IPS DF 6.9 (cell line): ENCODE measurements at regions not wholly inside any gene's neighbourhood (a gene's known extent, or its start where the extent isn't known, plus 50 kb on each side); places are given as distances from the start of the nearest gene placed in this dataset.

ENCODE experiments used
- DNase-seq: peaks from one replicate; pipeline ENCODE4 v3.0.0-alpha.2; 2013; ENCODE audit warnings: low read depth, low spot score
- H3K27ac ChIP-seq: one replicate; pipeline ENCODE4 v1.5.1; 2013; ENCODE audit warnings: low read length, control low read depth
- H3K27me3 ChIP-seq: 2 replicates; pipeline ENCODE4 v1.6.1; 2013; ENCODE audit warnings: mild to moderate bottlenecking, low read length; ENCODE audit not compliant: control insufficient read depth, insufficient read depth
- H3K36me3 ChIP-seq: 2 replicates; pipeline ENCODE4 v1.6.1; 2013; ENCODE audit warnings: low read length; ENCODE audit not compliant: control insufficient read depth, insufficient read depth
- H3K4me1 ChIP-seq: 2 replicates; pipeline ENCODE4 v1.6.1; 2013; ENCODE audit warnings: low read length; ENCODE audit not compliant: control insufficient read depth, insufficient read depth
- H3K4me3 ChIP-seq: 2 replicates; pipeline ENCODE4 v1.5.1; 2013; ENCODE audit warnings: mild to moderate bottlenecking, low read length
- H3K9me3 ChIP-seq: 2 replicates; pipeline ENCODE4 v1.6.1; 2013; ENCODE audit warnings: low read length, inconsistent platforms; ENCODE audit not compliant: control insufficient read depth, insufficient read depth
- WGBS: extraction: QIAGEN DNeasy Blood & Tissue Kit; methylation state at CpG from one replicate; pipeline ENCODE4 v1.1.7; 2013; ENCODE audit warnings: mixed read lengths, missing lambda C conversion rate; ENCODE audit not compliant: insufficient read length, insufficient coverage; 5-methylcytosine and 5-hydroxymethylcytosine counted together

DNA sequence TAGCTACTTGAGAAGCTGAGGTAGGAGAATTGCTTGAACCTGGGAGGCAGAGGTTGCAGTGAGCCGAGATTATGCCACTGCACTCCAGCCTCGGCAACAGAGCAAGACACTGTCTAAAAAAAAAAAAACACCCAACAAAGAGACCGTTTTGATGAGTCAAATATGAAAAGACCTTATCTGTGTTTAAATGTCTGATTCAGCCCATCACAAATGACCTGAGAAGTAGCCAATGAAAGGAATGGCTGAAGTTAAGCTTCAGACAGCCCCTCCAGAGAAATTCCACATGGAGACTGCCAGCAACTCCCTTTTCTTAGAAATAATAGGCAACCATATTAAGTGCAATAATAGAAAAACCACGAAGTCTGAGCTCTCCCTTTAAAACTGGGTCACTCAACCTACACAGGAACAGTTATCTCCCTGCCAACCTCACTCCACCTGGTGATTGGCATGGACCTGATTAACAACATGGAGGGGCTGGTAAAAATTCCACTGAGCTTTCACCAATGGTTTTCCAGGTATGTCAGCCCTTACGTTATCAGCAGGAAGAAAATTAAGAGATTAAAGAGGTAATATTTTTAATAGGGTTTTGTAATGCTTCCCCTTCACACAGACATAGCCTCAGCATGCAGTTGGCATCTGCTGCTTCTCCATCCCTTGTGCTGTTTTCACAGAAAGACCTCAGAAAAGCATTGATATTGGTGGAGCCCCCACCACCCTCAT is 238.1 kb upstream of the STT3B start:
- Histone ChIP-seq H3K27ac (no peak overlapping the region), H3K27me3 (no peaks in the 10 kb centered on the region), H3K9me3 (no peaks in the 10 kb centered on the region), H3K4me1 (no peaks in the 10 kb centered on the region), H3K4me3 (no peak overlapping the region), H3K36me3 (no peaks in the 10 kb centered on the region)
- WGBS: no CpG with 5 or more reads among the region's 5 CpGs
- no peak for DNase-seq

DNA sequence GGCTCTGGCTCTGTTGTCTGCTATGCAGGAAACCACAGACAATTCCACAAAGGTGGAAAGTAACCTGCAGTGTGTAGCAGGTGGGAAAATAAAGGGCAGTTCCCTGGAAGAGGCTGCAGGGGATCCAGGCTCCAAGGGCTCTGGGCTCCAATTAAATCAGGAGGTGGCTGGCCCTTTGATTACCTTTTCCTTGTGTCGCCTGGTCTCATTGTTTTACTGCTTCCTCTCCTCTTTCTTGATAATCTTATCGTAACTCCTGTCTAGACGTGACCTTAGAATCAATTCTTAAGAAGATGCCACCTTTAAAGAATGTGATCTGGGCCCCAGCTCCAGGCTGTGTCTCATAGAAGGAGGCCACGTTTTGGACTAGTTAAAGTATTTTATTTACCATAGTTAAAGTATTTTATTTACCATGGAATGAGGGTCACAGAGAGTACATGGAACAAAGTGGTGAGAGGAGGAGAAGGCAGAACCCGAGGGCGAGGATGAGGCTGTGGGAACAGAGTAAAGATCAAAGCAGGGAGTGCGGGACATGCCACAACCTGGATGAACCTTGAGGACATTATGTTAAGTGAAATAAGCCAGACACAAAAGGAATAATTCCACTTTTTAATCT is 237.5 kb upstream of the STT3B start:
- Histone ChIP-seq H3K27ac (no peak overlapping the region), H3K9me3 (no peaks in the 10 kb centered on the region), H3K36me3 (no peaks in the 10 kb centered on the region), H3K4me3 (no peak overlapping the region), H3K4me1 (no peaks in the 10 kb centered on the region), H3K27me3 (no peaks in the 10 kb centered on the region)
- no CpG with 5 or more reads among the region's 7 CpGs for WGBS
- DNase-seq: no peak

DNA sequence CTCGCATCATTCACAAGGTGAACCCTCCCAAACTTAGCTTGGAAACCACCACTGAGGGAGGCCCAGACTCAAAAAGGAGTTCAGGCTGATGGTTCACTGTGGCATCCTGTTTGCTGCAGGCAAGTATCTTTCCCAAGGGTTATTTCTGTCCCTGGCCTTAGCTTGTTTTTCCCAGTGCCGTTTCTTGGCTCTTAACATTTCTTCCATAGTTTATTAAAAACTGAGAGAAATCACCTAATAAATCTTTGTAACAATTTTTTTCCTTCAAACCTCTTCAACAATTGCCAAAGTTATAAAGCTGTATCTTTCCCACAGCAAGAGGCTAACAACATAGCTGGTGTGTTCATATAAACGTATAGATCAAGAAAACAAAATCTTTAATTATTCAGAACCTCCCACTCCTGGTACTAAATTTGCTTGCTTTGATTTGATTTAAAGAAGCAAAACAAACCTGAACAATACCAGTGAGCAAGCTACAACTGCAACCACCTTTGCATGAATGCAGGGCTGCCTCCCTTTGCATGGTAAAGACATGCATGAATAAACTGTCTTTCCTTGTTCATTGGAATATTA is 234.9 kb upstream of the STT3B start:
- Histone ChIP-seq H3K27me3 (no peaks in the 10 kb centered on the region), H3K36me3 (no peaks in the 10 kb centered on the region), H3K4me1 (no peaks in the 10 kb centered on the region), H3K4me3 (no peak overlapping the region), H3K9me3 (no peaks in the 10 kb centered on the region), H3K27ac (no peak overlapping the region)
- no CpG with 5 or more reads among the region's 3 CpGs for WGBS
- DNase-seq: no peak

DNA sequence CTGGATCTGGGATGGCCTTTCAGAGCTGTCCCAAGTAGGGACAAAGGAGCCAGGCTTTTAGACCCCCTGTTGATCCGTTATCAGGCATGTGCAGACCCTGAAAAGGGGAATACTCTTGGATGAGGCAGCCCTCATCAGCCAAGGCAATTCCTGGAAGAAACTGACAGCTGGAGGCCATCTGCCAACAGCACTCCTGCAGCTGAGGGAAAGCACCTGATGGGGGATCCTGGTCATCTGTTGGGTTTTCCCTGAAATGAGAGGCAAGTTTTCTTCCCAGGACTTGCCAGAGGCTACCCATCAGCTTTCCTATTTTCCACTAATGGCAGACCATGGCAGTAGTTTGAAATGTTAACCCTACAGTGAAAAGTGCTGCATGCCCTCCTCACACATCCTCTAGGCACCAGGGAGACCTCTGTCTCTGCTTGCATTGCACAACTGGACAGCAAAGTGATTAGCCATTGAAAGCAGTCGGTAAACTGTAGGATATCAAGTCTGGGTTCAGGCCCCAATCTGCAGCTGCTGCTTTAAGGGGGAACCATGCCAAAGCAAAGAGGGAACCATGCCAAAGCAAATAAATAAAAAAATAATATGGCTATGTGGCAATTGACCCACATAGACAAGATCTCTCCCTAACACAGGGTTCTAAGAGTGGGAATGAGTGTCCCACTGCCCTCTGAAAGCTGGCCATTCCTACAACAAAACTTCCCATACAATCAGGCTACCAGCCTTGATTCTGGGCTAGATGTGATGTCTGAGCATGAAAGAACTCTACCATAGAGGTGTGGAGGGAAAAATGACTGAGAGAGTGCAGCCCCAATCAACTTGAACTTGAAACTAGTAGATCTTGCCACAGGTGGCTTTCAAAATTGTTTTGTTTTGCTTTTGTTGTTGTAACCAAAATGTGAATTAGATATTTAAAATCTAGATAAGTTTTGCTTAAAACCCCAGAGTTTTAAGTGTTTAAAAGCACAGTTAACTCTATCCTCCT is 232.0 kb upstream of the STT3B start:
- H3K9me3 ChIP-seq: no peaks in the 10 kb centered on the region
- H3K4me3 ChIP-seq: no peak overlapping the region
- no peak for DNase-seq
- no peaks in the 10 kb centered on the region for H3K36me3 ChIP-seq
- H3K27ac ChIP-seq: no peak overlapping the region
- H3K27me3 ChIP-seq: no peaks in the 10 kb centered on the region
- no CpG with 5 or more reads among the region's 2 CpGs for WGBS
- no peaks in the 10 kb centered on the region for H3K4me1 ChIP-seq

DNA sequence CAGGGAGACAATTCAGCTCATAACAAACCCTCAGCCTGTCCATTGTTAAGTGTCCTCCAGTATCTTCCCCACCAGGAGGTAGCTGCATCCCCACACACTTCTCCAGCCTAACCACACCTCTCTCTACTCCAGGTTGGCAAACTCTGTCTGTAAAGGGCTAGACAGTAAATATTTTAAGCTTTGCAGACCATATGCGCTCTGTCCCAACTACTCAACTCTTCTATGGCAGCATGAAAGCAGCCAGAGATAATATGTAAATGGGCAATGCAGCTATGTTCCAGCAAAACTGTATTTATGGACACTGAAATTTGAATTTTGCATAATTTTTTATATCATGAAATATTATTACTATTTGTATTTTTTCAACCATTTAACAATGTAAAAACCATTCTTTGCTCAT is 230.4 kb upstream of the STT3B start:
- H3K27ac ChIP-seq: no peak overlapping the region
- no peaks in the 10 kb centered on the region for H3K9me3 ChIP-seq
- no CpG with 5 or more reads among the region's 1 CpG for WGBS
- H3K4me1 ChIP-seq: no peaks in the 10 kb centered on the region
- H3K36me3 ChIP-seq: no peaks in the 10 kb centered on the region
- H3K4me3 ChIP-seq: no peak overlapping the region
- no peak for DNase-seq
- no peaks in the 10 kb centered on the region for H3K27me3 ChIP-seq

DNA sequence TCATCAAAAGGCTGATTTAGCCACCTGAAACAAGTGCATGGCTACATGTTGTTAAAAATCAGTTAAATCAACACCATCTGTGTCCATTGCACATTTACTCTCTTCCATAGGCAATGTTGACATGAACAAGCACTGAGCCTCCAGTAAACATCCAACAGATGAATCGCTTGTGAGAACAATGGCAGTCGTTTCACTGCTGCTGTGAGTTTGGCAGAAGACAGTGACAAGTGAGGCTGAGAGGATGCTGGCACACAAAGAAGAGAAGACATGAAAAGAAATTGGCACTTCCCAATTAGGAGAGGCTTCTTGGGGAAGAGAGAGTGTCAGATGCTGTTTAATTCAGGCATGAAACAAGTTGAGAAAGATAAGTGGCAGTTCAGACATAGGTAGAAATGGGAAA is 227.4 kb upstream of the STT3B start:
- Histone ChIP-seq H3K4me3 (no peak overlapping the region), H3K27me3 (no peaks in the 10 kb centered on the region)
- no peak for DNase-seq

DNA sequence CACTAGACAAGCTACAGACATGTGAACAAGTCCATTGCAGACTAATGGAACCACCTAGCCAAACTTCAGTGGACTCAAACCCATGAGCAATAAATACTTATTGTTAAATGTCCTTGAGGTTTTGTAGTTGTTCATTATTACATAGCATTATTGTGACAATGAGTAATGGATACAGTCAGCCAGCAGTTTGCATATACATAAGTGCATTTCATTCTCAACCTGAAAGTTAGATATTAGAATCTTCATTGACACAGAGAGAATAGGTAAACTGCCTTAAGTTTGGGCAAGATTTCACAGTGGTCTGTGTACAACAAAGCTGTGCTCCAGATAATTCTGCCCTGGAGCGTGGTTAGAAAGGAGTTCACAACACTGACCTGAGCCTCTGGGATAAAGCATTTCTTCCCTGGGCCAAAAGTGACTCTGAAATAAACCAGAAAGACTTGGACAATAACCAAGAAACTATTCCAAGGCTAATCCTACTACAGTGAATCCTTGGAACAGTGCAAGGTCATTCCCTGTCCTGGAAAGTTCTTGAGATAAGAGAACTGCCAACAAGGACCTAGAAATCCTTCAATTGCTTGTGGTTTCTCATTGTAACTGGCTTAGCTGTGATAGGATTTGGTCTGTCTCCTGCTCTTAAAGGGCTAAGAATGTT is 225.5 kb upstream of the STT3B start:
- Histone ChIP-seq H3K4me3 (no peak overlapping the region), H3K36me3 (no peaks in the 10 kb centered on the region), H3K27ac (no peak overlapping the region), H3K9me3 (no peaks in the 10 kb centered on the region), H3K27me3 (no peaks in the 10 kb centered on the region), H3K4me1 (no peaks in the 10 kb centered on the region)
- no CpG with 5 or more reads among the region's 1 CpG for WGBS
- DNase-seq: no peak

More for the DNA sequence above, 227.4 kb upstream of the STT3B start:
- Histone ChIP-seq H3K27ac (no peak overlapping the region), H3K36me3 (no peaks in the 10 kb centered on the region), H3K4me1 (no peaks in the 10 kb centered on the region), H3K9me3 (no peaks in the 10 kb centered on the region)
- no CpG with 5 or more reads among the region's 2 CpGs for WGBS

DNA sequence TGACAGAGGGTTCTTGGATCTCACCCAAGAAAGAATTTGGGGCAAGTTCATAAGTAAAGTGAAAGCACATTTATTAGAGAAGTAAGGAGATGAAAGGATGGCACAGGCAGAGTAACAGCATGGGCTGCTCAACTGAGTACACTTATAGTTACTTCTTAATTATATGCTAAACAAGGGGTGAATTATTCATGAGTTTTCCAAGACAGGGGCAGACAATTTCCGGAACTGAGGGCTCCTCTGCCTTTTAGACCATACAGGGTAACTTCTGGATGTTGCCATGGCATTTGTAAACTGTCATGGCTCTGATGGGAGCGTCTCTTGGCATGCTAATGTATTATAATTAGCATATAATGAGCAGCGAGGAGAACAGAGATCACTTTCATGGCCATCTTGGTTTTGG is 221.2 kb upstream of the STT3B start:
- Histone ChIP-seq H3K36me3 (no peaks in the 10 kb centered on the region), H3K27me3 (no peaks in the 10 kb centered on the region), H3K27ac (no peak overlapping the region), H3K4me3 (no peak overlapping the region), H3K4me1 (no peaks in the 10 kb centered on the region), H3K9me3 (no peaks in the 10 kb centered on the region)
- no peak for DNase-seq
- WGBS: no CpG with 5 or more reads among the region's 3 CpGs

DNA sequence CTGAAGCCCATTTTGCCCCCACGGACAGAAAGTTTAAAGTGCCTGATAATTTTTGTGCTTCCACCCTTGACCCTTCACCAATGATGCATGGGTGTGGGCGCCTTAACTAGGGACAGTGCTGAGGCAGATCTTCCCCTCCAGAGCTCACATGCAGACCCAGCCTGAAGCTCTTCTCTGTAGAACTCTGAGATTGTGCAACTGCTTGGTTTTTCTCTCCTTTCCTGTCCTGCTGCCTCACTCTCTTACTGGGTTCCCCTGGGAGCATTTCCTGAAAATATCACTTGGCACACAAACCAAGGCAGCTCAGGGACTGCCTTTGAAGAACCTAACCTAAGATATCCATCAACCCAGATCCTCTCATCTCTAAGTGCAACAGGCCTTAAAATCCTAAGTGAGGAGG is 220.3 kb upstream of the STT3B start:
- no peaks in the 10 kb centered on the region for H3K36me3 ChIP-seq
- no CpG with 5 or more reads among the region's 2 CpGs for WGBS
- no peaks in the 10 kb centered on the region for H3K9me3 ChIP-seq
- no peaks in the 10 kb centered on the region for H3K27me3 ChIP-seq
- H3K27ac ChIP-seq: no peak overlapping the region
- no peak for DNase-seq
- no peaks in the 10 kb centered on the region for H3K4me1 ChIP-seq
- H3K4me3 ChIP-seq: no peak overlapping the region

DNA sequence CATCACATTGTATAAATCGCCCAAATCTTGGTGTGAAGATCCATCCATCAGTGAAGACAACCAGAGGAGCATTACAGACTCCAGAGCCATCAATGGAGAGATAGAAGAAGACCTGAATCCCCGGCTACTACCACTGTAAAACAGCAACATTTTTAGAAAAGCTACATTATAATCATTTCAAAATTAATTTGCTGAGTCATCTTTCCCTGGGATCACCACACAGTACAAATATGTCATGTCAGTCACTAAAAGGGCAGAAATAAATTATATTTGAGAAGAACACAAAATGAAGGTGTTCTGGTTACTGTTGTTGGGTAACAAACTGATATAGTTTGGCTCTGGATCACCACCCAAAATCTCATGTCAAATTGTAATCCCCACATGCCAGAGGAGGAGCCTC is 218.5 kb upstream of the STT3B start:
- no peak for DNase-seq
- Histone ChIP-seq H3K4me1 (no peaks in the 10 kb centered on the region), H3K27me3 (no peaks in the 10 kb centered on the region), H3K27ac (no peak overlapping the region), H3K9me3 (no peaks in the 10 kb centered on the region), H3K36me3 (no peaks in the 10 kb centered on the region), H3K4me3 (no peak overlapping the region)
- no CpG with 5 or more reads among the region's 2 CpGs for WGBS
